NCI-H524 (cell line): ENCODE measurements at regions not wholly inside any gene's neighbourhood (a gene's known extent, or its start where the extent isn't known, plus 50 kb on each side); places are given as distances from the start of the nearest gene placed in this dataset.
"Not testable (repeated sequence)": the region's sequence is repeated elsewhere in the genome, so short reads cannot be mapped to it uniquely, and the experiment has no call there.

Source experiments
- DNase-seq, 2 experiments: peaks; one replicate each; lab custom pipeline; 2025; lab: John Stamatoyannopoulos, UW

DNA sequence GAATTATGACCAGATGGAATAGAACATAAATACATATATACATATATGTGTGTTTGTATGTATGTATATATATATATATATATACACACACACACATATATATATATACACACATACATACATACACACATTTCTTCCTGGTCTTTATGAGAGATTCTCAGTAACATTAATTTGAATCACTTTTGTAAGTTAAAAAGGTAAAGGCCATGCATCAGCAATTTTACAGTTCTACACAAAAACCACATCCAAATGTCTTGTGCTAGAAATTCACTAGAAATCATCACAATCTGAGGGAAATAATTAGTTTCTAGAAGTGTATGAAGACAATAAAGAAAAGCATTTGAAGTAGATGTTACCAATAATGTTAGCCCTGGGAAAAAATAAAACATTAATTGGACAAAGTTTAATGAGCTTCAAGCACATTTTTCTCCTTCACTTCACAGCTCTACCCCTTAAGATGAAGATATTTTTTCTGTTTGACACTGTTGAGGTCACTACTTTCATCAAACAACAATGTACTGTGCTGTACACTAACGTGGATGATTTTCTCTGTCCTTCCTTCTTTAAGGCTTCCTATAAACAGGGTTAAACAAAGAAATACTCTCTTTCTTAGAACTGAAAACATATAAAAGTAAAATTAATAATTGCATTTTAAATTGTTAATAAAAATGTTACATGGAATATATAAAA is 189.2 kb upstream of the NR4A3 start:
- no peak for DNase-seq

DNA sequence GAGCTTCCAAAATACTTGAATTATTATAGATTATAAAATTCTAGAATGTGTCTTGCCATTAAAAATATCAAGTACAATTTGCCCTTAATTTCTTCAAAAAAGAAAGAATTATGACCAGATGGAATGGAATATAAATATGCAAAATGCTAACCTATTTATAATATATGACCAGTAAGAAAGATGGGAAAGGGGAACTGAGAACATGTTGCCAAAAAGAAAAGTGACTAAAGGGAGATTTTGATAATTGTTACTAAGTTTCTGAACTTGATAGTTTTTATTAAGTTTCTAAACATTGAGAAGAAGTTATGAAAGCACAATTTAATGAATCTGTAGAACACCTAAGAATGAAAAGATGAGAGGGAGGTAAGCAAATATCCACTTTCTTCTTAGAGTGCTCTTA is 188.4 kb upstream of the NR4A3 start:
- DNase-seq = no peak

DNA sequence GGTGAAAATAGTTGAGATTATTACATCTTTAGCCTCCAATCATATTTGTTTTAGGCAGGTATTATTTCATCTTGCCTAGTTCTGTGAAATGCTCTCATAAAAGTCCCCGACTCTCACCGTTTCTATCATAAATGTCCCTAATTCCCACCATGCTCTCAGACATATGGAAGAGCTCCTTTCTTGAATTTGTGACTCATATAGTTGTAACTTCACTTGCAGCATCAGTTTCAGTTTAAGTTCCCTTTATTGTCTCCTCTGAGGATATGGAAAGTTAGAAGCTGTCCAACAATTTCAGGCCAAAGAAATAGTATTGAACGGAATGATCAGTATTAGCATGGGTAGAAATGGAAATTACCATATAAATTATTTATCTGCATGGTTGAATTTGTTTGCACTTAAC is 187.5 kb upstream of the NR4A3 start:
- no peak for DNase-seq

DNA sequence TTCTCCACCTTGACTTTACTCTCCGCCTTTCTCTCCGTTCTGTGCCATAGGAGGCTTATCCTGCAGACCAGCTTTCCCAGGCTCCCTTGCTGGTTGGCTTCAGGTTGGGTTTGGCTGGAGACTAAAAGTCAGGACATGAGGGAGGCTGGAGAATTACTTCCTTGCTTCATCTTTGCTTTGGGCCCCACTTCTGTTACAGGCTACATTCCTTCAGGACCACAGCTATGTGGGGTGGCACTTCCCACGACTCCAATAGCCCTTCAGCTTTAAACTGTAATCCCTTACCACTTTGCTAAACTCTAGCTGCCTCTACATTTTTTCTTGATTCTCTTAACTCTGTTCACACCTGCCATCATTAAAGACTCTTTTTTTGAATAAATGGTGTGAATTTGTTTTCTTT is 186.7 kb upstream of the NR4A3 start:
- no peak for DNase-seq

DNA sequence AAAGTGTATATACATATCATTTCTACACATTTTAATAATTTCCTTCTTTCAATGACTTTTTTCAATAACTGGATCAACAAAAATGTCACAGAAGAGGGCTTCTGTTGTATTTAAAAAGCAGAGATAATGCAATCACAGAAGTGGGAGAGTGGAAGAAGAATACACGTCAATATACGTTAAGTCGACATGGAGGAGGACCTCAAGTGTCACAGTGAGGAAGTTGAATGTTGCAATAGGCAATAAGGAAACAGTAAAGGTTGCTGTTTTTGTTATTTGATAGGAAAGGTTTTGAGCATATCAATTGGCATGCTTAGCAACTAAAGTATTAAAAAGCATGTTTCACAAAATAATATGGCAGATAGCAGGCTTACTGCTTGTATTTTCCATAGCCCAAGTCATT is 184.0 kb upstream of the NR4A3 start:
- no peak for DNase-seq

DNA sequence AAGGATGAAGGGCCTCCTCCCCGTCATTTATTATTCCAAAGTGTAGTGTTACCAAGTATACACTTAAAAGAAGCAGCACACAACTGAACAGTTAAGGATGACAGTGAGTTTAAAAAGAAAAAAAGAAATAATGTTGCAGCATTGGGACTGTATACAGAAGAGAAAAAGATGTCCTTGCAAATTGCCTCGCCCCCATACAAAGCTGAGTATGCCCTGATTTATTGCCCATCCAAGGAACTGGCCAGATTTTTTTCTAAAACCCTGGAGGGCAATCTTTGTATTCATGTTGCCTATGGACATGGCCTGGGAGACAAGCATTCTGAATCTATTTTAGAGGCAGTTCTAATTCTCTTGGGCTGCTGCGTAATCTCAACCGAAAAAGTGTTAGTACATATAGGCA is 182.7 kb upstream of the NR4A3 start:
- no peak for DNase-seq

DNA sequence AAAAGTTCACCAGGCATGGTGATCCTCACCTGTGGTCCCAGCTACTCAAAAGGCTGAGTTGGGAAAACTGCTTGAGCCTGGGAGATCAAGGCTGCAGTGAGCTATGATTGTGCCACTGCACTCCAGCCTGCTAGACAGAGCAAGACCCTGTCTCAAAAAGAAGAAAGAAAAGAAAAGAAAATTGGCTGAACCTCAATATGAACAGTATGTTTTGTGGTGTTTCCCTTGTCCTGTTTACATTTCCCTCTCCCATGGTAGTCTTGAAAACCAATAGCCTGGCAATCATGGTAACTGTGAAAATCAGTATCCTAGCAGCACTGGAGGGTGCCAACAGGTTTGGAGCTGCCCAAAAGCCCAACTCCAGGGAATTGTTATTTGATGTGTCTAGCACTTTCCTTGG is 174.1 kb upstream of the NR4A3 start:
- no peak for DNase-seq

DNA sequence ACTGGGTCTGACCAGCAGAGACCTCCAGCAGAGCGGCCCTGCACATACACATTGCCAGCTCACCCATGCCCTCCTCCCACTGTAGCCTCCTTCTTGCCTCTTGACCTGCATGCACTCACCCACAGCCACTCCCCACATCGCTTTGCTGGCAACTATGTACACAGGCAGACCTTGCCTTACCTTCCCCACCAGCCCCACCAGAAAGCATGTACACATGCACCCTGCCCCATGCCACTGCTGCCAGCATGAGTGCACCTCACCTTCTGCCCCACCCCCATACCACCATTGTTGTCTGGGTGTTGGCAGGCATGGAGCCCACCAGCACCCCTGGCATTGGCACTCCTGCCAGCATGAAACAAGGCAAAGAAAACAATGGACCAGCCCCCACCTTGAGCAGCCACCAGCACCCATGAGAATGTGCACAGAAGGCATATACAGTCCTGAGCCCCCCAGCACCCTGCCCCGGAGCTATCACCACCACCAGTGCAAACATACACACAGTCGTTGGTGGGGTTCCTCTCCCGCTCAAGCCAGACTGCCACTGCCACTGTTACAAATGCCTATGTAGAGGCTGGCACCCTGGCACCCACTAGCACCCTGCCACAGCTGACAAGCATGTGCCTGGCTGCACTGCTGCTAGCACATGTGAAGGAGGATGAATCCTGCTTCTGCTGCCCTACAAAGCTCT is 171.4 kb upstream of the NR4A3 start:
- no peak for DNase-seq

DNA sequence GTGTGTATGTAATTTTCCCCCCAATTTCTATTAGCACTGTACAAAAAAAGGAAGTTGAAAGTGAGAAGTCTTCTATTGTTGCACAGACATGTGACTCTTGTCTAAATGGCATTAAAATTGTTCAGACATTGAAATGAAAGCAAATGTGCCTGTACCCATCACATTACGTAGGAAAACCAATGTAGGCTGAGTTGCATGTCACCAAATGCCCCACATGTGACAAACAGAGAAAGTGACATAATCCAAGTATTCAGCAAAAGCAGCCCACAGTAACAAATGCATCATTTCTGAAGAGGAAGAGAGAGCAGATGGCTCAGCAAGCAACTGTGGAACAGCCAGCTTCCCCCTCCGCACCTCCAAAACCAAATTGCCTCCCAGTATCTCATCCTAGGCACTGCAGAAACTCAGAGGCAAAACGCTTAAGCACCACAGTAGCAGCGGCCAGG is 161.5 kb upstream of the NR4A3 start:
- peak; percentile 27 to 56 for DNase-seq

DNA sequence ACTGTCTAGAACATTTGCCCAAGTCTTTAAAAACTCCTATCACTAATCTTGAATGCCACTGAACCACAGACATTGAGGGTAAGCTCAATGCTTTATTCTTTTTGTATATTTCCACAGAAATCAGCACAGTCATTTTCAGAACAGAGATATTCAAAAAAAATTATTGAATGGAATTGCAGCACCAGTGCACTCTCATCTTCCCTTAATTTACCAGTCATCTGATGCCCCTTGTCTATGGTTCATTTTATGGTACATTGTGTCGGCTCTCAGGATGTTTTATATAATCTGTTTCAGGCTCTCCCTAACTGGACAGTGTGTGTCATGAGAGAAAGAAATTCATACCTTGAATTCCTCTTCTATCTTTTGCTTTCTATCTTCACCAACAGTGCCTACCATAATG is 158.4 kb upstream of the NR4A3 start:
- no peak for DNase-seq

DNA sequence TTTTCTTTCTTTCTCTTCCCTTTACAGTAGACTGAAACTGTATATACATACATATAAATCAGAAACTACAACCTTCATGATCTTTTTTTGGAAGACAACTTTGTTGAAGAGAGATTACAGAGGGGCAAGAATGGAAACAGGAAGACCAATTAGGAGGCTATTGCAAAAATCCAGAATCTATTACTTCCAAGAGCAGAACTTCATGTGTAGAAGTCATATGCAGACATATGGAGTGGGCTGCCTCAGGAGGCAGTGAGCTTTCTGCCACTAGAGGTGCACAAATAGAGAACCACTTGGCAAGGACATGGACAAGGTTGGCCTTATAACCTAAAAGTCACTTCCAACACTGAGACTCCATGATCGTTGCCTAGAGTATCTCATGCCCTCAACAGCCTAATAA is 157.8 kb upstream of the NR4A3 start:
- DNase-seq = peak in 1 of 2 experiments; percentile 22

DNA sequence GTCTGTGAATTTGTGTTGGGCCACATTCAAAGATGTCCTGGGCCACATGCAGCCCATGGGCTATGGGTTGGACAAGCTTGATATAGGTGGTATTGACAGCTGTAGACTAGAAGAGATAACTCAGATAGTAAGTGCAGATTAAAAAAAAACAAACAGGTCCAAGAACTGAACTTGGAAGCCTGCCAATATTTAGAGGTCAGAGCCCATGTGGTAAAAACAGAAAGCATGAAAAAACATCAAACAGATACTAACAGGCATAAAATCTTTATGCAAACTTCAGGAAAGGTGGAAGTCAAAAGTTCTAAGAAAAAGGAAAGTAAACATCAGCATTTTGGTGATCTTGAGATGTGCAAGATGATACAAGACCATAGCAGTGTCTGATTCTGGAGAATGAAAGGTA is 155.1 kb upstream of the NR4A3 start:
- no peak for DNase-seq

DNA sequence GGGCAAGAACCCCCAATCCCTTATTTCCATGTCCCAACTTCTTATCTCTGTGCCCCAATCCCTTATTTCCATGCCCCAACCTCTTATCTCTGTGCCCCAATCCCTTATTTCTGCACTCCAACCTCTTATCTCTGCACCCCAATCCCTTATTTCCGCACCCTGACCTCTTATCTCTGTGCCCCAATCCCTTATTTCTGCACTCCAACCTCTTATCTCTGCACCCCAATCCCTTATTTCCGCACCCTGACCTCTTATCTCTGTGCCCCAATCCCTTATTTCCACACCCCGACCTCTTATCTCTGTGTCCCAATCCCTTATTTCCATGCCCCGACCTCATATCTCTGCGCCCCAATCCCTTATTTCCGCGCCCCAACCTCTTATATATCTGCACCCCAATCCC is 150.8 kb upstream of the NR4A3 start:
- DNase-seq = not testable (repeated sequence)

DNA sequence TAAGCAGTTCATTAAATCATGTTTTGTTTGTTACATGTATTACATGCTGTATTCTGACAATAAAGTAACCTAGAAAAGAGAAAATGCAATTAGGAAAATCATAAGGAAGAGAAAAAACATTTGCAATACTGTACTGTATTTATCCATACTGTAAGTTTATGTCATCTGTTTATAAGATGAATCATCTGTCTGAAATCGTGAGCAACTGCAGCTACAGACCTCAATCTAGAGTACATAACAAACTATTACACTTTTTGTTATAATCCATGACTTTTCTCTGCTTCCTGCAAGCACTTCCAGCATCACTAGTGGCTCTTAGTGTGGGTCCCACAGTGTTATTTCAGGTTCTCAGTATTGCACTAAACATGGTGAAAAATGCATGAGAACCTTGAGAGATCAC is 144.4 kb upstream of the NR4A3 start:
- no peak for DNase-seq

DNA sequence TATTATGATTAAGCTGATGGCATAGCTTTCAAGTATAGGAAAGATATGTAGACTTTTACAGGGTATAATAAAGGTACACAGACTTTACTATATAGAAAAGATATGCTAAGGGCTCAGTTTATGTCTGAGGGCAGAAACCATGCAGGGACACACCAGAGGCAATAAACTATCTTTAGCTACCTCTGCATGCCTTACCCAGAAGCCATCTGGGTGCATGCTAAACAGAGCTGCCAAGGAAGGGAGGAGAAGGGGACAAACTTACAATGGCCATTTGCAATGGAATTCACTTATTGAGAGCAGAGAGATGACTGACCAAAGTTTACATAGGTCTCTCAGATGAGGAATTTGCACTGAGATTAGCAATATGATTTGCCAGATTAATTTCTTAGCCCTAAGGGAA is 143.1 kb upstream of the NR4A3 start:
- no peak for DNase-seq

DNA sequence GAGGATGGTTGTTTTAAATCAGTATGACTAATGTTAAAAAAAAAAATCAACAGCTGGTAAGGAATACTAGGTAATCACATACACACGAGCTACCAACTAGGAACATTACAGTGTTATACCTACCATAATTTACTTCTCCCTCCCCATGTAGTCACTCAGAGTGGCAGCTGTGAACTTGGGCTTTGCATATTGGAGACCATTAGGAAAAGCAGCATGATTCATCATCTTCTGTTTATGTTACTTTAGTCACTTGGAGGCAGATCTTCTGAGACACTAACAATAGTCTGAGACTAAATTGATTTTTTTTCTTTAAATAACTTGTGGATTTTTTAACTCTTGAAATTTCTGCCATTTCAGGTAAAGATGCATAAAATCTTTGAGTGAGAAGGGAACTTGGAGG is 141.5 kb upstream of the NR4A3 start:
- DNase-seq = peak in 1 of 2 experiments; percentile 17

DNA sequence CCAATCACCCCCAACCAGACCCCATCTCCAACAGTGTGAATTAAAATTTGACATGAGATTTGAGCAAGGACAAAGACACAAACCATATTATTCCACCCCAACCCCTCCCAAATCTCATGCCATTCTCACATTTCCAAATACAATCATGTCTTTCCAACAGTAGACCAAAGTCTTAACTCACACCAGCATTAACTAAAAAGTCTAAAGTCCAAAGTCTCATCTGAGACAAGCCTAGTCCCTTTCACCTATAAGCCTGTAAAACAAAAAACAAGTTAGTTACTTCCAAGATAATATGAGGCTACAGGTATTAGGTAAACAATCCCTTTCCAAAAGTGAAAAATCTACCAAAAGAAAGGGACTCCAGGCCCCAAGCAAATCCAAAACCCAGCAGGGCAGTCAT is 140.6 kb upstream of the NR4A3 start:
- no peak for DNase-seq

DNA sequence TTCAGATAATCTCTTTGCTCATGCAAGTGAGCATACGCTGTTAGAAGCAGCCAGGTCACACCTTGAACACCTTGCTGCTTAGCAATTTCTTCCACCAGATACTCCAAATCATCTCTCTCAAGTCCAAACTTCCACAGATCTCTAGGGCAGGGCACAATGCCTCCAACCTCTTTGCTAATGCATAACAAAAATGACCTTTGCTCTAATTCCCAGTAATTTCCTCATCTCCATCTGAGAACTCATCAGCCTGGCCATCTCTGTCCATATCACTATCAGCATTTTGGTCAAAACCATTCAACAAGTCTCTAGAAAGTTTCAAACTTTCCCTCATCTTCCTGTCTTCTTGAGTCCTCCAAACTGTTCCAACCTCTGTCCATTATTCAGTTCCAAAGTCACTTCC is 139.3 kb upstream of the NR4A3 start:
- no peak for DNase-seq

DNA sequence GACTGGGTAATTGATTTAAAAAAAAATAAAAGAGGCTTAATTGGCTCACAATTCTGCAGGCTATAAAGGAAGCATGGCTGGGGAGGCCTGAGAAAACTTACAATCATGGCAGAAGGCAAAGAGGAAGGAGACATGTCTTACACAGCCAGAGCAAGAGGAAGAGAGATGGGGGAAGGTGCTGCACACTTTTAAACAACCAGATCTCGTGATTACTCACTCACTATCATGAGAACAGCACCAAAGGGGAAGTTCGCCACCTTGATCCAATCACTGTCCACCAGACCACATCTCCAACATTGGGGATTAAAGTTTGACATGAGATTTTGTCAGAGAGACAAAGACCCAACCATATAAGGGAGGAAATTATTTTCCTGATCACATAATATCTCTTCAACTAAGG is 138.8 kb upstream of the NR4A3 start:
- DNase-seq = no peak

DNA sequence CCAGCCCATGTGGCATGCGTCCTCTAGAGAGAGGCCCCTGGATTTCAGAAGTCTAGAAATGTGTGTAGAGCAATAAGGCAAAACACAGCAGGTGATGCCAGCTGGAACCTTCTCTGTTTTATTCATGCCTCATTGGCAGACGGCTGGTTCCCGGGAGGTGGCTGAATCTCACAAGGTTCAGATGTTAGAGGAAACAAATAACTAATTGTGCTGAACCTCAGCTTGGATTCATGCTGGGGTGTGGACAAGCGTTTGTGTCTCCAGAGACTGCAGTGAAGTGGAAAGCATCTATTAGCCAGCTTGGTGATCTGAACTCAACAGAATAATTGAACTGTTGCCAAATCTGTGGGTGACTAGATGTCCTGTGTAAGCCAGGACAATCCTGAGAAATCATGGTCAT is 131.1 kb upstream of the NR4A3 start:
- peak; percentile 8 to 40 for DNase-seq

DNA sequence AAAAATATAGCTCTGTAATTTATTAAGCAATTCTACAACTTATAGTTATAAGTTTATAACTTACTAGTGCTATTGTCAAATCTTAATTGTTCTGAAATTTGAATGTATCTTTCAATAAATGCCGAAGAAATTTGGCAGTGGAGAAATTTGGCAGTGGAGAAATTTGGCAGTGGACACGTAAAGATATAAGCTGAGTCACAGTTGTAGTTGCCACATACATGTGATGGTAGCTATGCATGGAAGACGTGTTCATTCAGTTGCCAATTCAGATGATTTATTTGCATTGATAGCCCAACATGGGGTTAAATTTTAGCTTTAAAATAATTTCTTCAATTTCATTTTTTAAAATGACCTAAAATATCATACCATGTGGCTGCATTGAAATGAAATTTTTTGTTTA is 127.8 kb upstream of the NR4A3 start:
- no peak for DNase-seq

DNA sequence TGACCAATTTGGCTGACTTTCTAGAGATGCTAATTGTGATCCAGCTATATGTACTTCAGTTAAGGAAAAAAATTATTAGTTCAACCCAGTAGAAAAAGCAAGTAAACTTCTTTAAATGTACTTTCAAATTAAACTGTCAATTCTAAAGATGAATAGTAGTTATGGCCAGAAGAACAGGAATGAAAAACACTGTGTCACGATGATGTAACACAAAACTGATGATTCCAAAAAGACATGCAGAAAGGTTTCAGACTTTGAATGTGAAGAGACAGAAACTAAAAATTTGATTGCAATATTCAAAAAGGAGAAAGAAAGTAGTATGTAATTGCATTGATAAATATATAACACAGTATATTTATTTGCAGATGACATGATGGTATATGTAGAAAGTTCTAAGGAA is 127.3 kb upstream of the NR4A3 start:
- DNase-seq = no peak

DNA sequence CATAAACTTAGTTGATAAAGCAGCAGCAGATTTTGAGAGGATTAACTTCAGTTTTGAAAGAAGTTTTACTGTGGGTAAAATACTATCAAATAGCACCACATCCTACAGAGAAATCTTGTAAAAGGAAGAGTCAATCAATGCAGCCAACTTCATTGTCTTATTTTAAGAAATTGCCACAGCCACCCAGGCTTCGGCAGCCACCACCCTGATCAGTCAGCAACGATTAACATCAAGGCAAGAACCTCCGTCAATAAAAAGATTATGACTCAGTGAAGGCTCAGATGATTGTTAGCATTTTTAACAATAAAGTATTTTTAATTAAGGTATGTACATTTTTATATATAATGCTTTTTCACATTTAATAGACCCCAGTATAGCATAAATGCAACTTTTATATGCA is 122.3 kb upstream of the NR4A3 start:
- no peak for DNase-seq

DNA sequence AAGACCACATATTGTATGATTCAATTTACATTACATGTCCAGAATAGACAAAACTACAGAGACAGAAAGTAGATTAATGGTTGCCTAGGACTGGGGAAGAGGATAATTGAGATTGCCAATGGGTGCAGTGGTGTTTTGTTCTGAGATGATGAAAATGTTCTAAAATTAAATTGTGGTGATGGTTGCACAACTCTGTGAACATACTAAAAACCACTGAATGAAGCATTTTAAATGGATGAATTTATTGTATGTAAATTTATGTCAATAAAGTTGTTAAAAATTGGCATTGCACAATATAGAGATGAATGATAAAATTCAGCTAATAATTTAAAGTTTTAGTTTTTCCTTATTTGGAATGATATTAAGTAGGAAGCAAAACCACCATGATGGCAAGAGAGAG is 109.5 kb upstream of the NR4A3 start:
- no peak for DNase-seq
